ENCODE measurements at regions not wholly inside any gene's neighbourhood (a gene's known extent, or its start where the extent isn't known, plus 50 kb on each side); places are given as distances from the start of the nearest gene placed in this dataset.

DNA sequence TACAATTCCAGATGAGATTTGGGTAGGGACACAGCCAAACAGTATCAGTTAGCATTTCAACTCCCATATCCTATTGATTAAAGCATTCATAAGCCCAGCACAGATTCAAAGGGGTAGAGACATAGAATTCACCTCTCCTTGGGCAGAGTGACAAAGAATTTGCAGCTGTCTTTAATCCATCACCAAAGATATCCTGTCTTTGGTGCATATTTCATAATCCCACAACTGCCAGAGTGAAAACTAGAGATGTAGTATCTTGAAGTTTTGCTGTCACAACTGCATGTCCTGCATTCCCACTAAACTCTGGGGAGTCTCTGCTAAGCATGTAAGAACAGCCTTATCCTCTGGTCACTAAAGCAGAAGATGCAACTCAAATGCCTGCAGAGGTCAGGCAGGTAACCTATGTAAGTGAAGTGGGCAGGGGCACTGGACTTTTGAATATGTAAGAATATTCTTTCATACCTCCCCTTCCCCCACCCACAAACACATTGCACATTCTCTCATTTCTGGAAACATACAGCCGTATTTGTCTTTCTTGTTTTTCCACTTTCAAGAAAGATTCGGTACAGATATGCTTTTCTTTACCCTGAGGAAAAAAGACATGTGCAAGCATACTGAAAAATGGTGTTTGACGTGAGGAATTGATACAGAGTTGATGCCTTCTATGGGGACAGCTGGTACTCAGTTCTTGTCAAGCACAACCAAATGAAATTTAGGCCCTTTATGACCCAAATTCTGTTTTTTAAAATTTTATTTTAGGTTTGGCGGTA, 283.1 kb downstream of the SP3 start:
- Histone ChIP-seq H3K4me1 (ENCODE audit: insufficient read depth, low read length, poor library complexity, severe bottlenecking) (no peaks in the 10 kb centered on the region), H3K36me3 (ENCODE audit: insufficient read depth, low read length, poor library complexity, severe bottlenecking) (no peaks in the 10 kb centered on the region), H3K27me3 (replicated peaks; ENCODE audit: insufficient read depth, low read depth, low read length, poor library complexity) (peaks cover 7% of the 10 kb centered on the region), H3K4me3 (ENCODE audit: low read depth, low read length, poor library complexity, severe bottlenecking) (no peak overlapping the region), H3K27ac (ENCODE audit: low read depth, low read length, poor library complexity, severe bottlenecking) (no peak overlapping the region), H3K9me3 (ENCODE audit: low read depth, low read length, poor library complexity, severe bottlenecking) (no peaks in the 10 kb centered on the region)
- no TSS peak for BruUV-seq (replicated peaks)
- CTCF ChIA-PET = no interaction called here
- TF ChIP-seq, protein P1, sequence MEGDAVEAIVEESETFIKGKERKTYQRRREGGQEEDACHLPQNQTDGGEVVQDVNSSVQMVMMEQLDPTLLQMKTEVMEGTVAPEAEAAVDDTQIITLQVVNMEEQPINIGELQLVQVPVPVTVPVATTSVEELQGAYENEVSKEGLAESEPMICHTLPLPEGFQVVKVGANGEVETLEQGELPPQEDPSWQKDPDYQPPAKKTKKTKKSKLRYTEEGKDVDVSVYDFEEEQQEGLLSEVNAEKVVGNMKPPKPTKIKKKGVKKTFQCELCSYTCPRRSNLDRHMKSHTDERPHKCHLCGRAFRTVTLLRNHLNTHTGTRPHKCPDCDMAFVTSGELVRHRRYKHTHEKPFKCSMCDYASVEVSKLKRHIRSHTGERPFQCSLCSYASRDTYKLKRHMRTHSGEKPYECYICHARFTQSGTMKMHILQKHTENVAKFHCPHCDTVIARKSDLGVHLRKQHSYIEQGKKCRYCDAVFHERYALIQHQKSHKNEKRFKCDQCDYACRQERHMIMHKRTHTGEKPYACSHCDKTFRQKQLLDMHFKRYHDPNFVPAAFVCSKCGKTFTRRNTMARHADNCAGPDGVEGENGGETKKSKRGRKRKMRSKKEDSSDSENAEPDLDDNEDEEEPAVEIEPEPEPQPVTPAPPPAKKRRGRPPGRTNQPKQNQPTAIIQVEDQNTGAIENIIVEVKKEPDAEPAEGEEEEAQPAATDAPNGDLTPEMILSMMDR (conservative IDR thresholded peaks at IDR 0.05; ENCODE audit: low read depth, low read length) = no peak
- TF ChIP-seq EZH2 (IDR thresholded peaks at IDR 0.05; ENCODE audit: borderline replicate concordance, low read depth, low read length, poor library complexity, severe bottlenecking) = no peak
- DNase-seq (ENCODE audit: low spot score) = no peak
- intact Hi-C loops (cut with micrococcal nuclease; ENCODE audit: unreplicated experiment) = no loop called here
- POLR2A ChIA-PET (ENCODE audit: low non-redundant PET) = no interaction called here

DNA sequence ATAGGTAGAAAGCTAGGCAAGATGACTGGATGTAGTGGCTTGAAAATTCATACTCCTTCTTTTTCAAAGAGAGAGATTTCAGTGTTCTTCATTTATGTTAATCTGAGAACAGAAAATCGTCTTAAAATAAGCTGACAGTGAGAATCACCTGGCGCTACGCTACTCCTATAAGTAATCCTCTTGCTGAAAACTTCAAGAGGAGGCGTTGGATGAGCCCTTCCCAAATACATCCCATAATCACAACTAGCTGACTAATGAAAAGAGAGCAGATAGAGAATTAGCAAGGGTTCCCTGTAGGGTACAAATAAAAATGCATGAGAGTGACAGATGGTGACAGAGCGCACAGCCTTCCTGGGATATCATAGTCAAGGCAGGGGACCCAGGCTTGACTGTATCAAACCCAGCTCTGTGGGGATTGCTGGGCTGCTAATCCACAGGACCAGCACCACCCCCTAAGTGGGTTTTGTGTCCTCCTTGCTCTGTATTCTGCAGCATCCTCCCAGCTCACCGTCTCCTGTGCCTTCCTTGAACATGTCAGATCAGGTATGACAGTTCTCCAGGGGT, 280.2 kb downstream of the SP3 start:
- Histone ChIP-seq H3K36me3 (ENCODE audit: insufficient read depth, low read length, poor library complexity, severe bottlenecking) (no peaks in the 10 kb centered on the region), H3K4me1 (ENCODE audit: insufficient read depth, low read length, poor library complexity, severe bottlenecking) (no peaks in the 10 kb centered on the region), H3K27ac (ENCODE audit: low read depth, low read length, poor library complexity, severe bottlenecking) (no peak overlapping the region), H3K27me3 (replicated peaks; ENCODE audit: insufficient read depth, low read depth, low read length, poor library complexity) (no peaks in the 10 kb centered on the region), H3K4me3 (ENCODE audit: low read depth, low read length, poor library complexity, severe bottlenecking) (no peak overlapping the region), H3K9me3 (ENCODE audit: low read depth, low read length, poor library complexity, severe bottlenecking) (no peaks in the 10 kb centered on the region)
- no peak for TF ChIP-seq EZH2 (IDR thresholded peaks at IDR 0.05; ENCODE audit: borderline replicate concordance, low read depth, low read length, poor library complexity, severe bottlenecking)
- TF ChIP-seq, protein P1 (conservative IDR thresholded peaks at IDR 0.05; ENCODE audit: low read depth, low read length) = no peak
- intact Hi-C loops (cut with micrococcal nuclease; ENCODE audit: unreplicated experiment) = no loop called here
- DNase-seq (ENCODE audit: low spot score) = no peak
- ChIA-PET POLR2A (ENCODE audit: low non-redundant PET) (no interaction called here), CTCF (no interaction called here)
- BruUV-seq (replicated peaks) = no TSS peak

DNA sequence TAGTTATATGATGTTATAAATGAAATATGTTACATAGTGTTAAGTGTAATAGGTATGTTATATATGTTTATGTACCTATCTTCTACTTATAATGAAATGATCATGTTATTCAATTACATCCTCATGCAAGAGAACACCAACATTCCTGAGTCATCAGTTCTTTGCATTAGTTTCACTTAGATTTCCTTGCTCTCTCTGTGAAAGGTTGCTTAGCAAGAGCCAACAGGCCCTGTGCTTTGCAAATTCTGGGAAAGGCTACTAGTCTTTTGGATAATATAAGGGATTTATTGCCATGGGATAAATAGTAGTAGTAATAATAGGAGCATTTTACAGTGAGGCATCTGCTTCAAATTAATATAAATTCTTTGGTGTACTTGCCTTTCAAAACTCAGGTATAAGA, 274.8 kb downstream of the SP3 start:
- ChIA-PET CTCF (no interaction called here), POLR2A (ENCODE audit: low non-redundant PET) (no interaction called here)
- BruUV-seq (replicated peaks) = no TSS peak
- H3K36me3 ChIP-seq (ENCODE audit: insufficient read depth, low read length, poor library complexity, severe bottlenecking) = no peaks in the 10 kb centered on the region
- DNase-seq (ENCODE audit: low spot score) = no peak
- no peak overlapping the region for H3K4me3 ChIP-seq (ENCODE audit: low read depth, low read length, poor library complexity, severe bottlenecking)
- intact Hi-C loops (cut with micrococcal nuclease; ENCODE audit: unreplicated experiment) = no loop called here
- H3K27me3 ChIP-seq (replicated peaks; ENCODE audit: insufficient read depth, low read depth, low read length, poor library complexity) = no peaks in the 10 kb centered on the region
- H3K4me1 ChIP-seq (ENCODE audit: insufficient read depth, low read length, poor library complexity, severe bottlenecking) = no peaks in the 10 kb centered on the region
- no peak overlapping the region for H3K27ac ChIP-seq (ENCODE audit: low read depth, low read length, poor library complexity, severe bottlenecking)
- no peaks in the 10 kb centered on the region for H3K9me3 ChIP-seq (ENCODE audit: low read depth, low read length, poor library complexity, severe bottlenecking)
- TF ChIP-seq, protein P1 (conservative IDR thresholded peaks at IDR 0.05; ENCODE audit: low read depth, low read length) = no peak
- TF ChIP-seq EZH2 (IDR thresholded peaks at IDR 0.05; ENCODE audit: borderline replicate concordance, low read depth, low read length, poor library complexity, severe bottlenecking) = no peak

Measured in A673 (cell line).